Hepatocyte (in vitro differentiated cells): ENCODE measurements at regions not wholly inside any gene's neighbourhood (a gene's known extent, or its start where the extent isn't known, plus 50 kb on each side); places are given as distances from the start of the nearest gene placed in this dataset.

Source experiments
- DNase-seq: peaks from one replicate; pipeline ENCODE4 v3.0.0-alpha.2; 2016; ENCODE audit warnings: low spot score
- H2AFZ ChIP-seq: fragments of 200-600 bp; sonication (generic); 2 replicates; pipeline ENCODE4 v1.6.0; 2016; ENCODE audit warnings: antibody characterized with exemption, mild to moderate bottlenecking
- H3K27ac ChIP-seq: fragments of 200-600 bp; sonication (generic); 2 replicates; pipeline ENCODE4 v1.5.1; 2016; ENCODE audit warnings: mild to moderate bottlenecking
- H3K27me3 ChIP-seq: fragments of 200-600 bp; sonication (generic); 2 replicates; pipeline ENCODE4 v1.6.1; 2016
- H3K36me3 ChIP-seq: fragments of 200-600 bp; sonication (generic); replicated peaks from 2 replicates; pipeline ENCODE4 v1.5.1; 2016; ENCODE audit warnings: low read depth; ENCODE audit not compliant: insufficient read depth
- H3K4me1 ChIP-seq: fragments of 200-600 bp; sonication (generic); 2 replicates; pipeline ENCODE4 v1.5.1; 2016; ENCODE audit warnings: mild to moderate bottlenecking, moderate library complexity; ENCODE audit not compliant: insufficient read depth
- H3K4me2 ChIP-seq: fragments of 200-600 bp; sonication (generic); 2 replicates; pipeline ENCODE4 v1.6.0; 2016
- H3K4me3 ChIP-seq: fragments of 200-600 bp; sonication (generic); 2 replicates; pipeline ENCODE4 v1.5.1; 2016; ENCODE audit warnings: mild to moderate bottlenecking
- H3K79me2 ChIP-seq: fragments of 200-600 bp; sonication (generic); 2 replicates; pipeline ENCODE4 v1.6.0; 2017; ENCODE audit warnings: mild to moderate bottlenecking
- H3K9me2 ChIP-seq: fragments of 200-600 bp; sonication (generic); replicated peaks from 2 replicates; pipeline ENCODE4 v1.6.0; 2017; ENCODE audit warnings: mild to moderate bottlenecking; ENCODE audit not compliant: insufficient read depth
- H3K9me3 ChIP-seq: fragments of 200-600 bp; sonication (generic); 2 replicates; pipeline ENCODE4 v1.5.1; 2016; ENCODE audit warnings: low read depth, mild to moderate bottlenecking
- H4K20me1 ChIP-seq: fragments of 200-600 bp; sonication (generic); 2 replicates; pipeline ENCODE4 v1.6.0; 2016; ENCODE audit warnings: mild to moderate bottlenecking; ENCODE audit not compliant: insufficient read depth, poor library complexity, severe bottlenecking
- EZH2 ChIP-seq: fragments of 200-600 bp; sonication (generic); IDR thresholded peaks from 2 replicates; pipeline ENCODE4 v1.6.1; 2016; ENCODE audit warnings: antibody characterized with exemption, mild to moderate bottlenecking, borderline replicate concordance
- EZH2phosphoT487 ChIP-seq: fragments of 200-600 bp; sonication (generic); IDR thresholded peaks from one replicate; pipeline ENCODE4 v1.6.1; 2018; ENCODE audit warnings: antibody characterized with exemption, mild to moderate bottlenecking, low read depth, moderate library complexity; ENCODE audit not compliant: unreplicated experiment, severe bottlenecking
- WGBS: methylation state at CpG from one replicate; pipeline ENCODE4 v1.1.6; 2016; ENCODE audit warnings: low lambda C conversion rate; ENCODE audit errors: missing lambda C conversion rate; 5-methylcytosine and 5-hydroxymethylcytosine counted together
- TF ChIP-seq, protein P1 (sequence below): fragments of 200-600 bp; sonication (generic); IDR thresholded peaks from 2 replicates; pipeline ENCODE4 v1.5.1; 2016; ENCODE audit warnings: antibody characterized with exemption, mild to moderate bottlenecking; ENCODE audit not compliant: poor library complexity

DNA sequence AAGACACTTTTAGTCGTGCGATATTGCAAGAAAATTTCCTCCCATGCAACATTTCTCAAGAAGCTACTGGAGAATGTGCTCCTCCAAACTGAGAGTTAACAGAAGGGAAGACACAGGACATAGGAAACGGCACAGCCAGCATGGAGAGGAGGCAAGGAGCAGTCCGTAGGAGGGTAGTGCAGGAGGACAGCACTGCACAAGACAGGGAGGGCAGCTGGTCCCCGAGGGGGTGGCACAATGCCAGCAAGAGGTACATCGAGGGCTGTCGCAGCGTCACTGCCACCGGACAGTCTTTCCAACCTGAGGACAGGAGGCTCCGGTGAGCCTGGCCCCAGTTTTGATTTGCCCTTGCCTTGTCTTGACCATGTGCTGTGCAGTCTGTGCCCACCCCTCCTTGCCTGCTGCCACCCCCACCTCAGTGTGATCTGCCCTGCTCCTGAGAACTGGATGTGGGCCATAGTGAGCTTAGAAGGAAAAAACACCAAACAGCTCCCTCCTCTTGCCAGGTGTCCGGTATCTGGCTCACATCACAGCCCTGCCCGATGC, 81.6 kb upstream of the LAPTM4A start:
- TF ChIP-seq EZH2 (no peak), EZH2phosphoT487 (no peak)
- TF ChIP-seq, protein P1, sequence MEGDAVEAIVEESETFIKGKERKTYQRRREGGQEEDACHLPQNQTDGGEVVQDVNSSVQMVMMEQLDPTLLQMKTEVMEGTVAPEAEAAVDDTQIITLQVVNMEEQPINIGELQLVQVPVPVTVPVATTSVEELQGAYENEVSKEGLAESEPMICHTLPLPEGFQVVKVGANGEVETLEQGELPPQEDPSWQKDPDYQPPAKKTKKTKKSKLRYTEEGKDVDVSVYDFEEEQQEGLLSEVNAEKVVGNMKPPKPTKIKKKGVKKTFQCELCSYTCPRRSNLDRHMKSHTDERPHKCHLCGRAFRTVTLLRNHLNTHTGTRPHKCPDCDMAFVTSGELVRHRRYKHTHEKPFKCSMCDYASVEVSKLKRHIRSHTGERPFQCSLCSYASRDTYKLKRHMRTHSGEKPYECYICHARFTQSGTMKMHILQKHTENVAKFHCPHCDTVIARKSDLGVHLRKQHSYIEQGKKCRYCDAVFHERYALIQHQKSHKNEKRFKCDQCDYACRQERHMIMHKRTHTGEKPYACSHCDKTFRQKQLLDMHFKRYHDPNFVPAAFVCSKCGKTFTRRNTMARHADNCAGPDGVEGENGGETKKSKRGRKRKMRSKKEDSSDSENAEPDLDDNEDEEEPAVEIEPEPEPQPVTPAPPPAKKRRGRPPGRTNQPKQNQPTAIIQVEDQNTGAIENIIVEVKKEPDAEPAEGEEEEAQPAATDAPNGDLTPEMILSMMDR, result no peak
- H3K9me2 ChIP-seq, result no peaks in the 10 kb centered on the region
- H3K79me2 ChIP-seq, result no peaks in the 10 kb centered on the region
- peaks cover 20% of the 10 kb centered on the region for H3K4me1 ChIP-seq
- no peak for DNase-seq
- H3K9me3 ChIP-seq, result no peaks in the 10 kb centered on the region
- no peaks in the 10 kb centered on the region for H3K36me3 ChIP-seq
- no peaks in the 10 kb centered on the region for H4K20me1 ChIP-seq
- 89% methylated on average over 12 of the region's 12 CpGs for WGBS
- no peak overlapping the region for H3K4me2 ChIP-seq
- no peaks in the 10 kb centered on the region for H3K27me3 ChIP-seq
- no peak overlapping the region for H2AFZ ChIP-seq
- no peak overlapping the region for H3K27ac ChIP-seq
- no peak overlapping the region for H3K4me3 ChIP-seq

DNA sequence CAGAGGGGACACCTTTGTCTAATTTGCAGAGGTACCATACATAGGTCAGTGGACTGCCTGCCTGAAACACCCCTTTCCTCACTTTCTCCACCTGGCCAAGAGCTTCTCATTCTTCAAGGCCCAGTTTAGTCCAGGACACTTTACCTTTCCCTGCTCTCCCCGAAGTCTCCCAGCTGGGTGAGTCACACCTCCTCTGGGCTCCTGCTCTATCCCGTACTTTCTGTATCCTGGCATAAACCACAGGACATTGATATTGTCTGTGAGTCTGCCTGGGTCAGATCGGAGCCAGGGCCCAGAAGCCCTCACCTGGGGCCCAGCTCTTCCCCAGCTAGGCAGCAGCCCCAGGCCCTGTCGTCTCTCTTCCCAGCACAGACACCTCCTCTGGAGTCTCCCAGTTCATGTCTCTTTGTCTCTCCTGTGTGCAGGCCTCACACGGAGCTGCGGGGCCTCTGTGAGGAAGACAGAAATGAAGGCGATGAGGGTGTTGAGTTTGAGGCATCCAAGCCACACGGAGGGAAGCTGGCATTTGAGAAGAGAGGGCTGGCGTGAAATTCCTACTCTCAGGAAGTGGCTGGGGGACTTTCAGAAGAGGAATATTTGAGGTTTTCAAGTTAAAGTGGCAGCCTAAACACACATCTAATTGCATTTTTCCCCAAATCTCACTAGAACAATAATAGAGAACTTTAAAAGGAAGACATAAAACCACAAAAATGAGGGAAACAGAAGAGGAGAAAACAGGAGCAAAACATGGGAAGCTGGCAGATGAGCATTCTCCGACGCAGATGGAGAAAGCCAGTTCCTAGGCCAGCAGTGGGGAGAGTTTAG, 79.6 kb upstream of the LAPTM4A start:
- 69% methylated on average over 11 of the region's 11 CpGs for WGBS
- H3K36me3 ChIP-seq, result no peaks in the 10 kb centered on the region
- H3K27me3 ChIP-seq, result no peaks in the 10 kb centered on the region
- H3K27ac ChIP-seq, result peak overlapping the region; percentile 65
- H3K79me2 ChIP-seq, result no peaks in the 10 kb centered on the region
- no peaks in the 10 kb centered on the region for H3K9me2 ChIP-seq
- H3K9me3 ChIP-seq, result no peaks in the 10 kb centered on the region
- peaks cover 20% of the 10 kb centered on the region for H3K4me1 ChIP-seq
- no peak for DNase-seq
- no peak overlapping the region for H3K4me2 ChIP-seq
- TF ChIP-seq, protein P1, result no peak
- TF ChIP-seq EZH2 (no peak), EZH2phosphoT487 (no peak)
- H3K4me3 ChIP-seq, result no peak overlapping the region
- no peaks in the 10 kb centered on the region for H4K20me1 ChIP-seq
- peak overlapping the region; percentile 10 for H2AFZ ChIP-seq

DNA sequence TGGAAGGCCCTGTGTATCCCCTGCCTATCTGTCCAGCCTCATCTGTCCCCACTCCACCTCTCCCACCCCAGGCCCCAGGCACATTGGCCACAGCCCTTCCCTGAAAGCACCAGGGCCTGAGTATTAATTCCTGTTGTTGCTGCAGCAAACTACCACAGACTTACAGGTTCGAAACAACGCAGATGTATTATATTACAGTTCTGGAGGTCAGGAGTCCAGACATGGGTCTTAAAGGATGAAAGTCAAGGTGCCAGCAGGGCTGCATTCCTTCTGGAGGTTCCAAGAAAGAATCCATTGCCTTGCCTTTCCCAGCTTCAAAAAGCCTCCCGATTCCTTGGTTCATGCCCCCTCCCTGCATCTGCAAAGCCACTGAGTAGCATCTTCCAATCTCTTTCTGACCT, 78.7 kb upstream of the LAPTM4A start:
- no peak overlapping the region for H3K4me2 ChIP-seq
- no peaks in the 10 kb centered on the region for H4K20me1 ChIP-seq

More for the DNA sequence above, 78.7 kb upstream of the LAPTM4A start:
- no peak for DNase-seq
- no peaks in the 10 kb centered on the region for H3K9me2 ChIP-seq
- peaks cover 20% of the 10 kb centered on the region for H3K4me1 ChIP-seq
- peak overlapping the region; percentile 65 for H3K27ac ChIP-seq
- TF ChIP-seq EZH2phosphoT487 (no peak), EZH2 (no peak)
- TF ChIP-seq, protein P1, result no peak
- no peaks in the 10 kb centered on the region for H3K36me3 ChIP-seq
- H2AFZ ChIP-seq, result no peak overlapping the region
- no peak overlapping the region for H3K4me3 ChIP-seq
- H3K27me3 ChIP-seq, result no peaks in the 10 kb centered on the region
- WGBS, result 45% methylated on average over 3 of the region's 3 CpGs
- no peaks in the 10 kb centered on the region for H3K79me2 ChIP-seq
- no peaks in the 10 kb centered on the region for H3K9me3 ChIP-seq
